ENCODE measurements at regions not wholly inside any gene's neighbourhood (a gene's known extent, or its start where the extent isn't known, plus 50 kb on each side); places are given as distances from the start of the nearest gene placed in this dataset.

DNA sequence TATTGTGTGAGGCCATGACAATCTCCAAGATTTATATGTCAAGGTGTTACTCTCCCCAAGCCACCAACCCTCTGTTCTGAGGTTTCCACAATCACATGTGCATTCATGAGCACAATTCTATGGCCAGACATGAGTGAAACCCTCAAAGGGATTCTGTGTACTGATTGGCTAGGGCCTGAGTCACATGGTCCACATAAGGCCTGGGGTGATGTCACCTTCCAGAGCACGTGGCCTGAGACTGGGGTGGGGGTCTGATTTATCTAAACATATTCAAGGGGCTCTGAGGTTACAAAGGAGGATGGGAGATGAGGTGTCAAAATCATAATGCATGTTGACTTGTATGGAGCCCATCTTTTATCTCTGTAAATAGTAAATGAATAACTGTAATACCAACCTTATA lies 1369.9 kb upstream of the TMEM132C start:
- Mint-ChIP-seq H3K4me3 (no peak overlapping the region), H3K27me3 (ENCODE audit: insufficient read depth) (peaks cover 2% of the 10 kb centered on the region; the same call in 1 of the 2 replicates), H3K27ac (no peak overlapping the region), H3K9me3 (peaks cover 11% of the 10 kb centered on the region; the same call in 1 of the 2 replicates), H3K4me1 (ENCODE audit: low read depth) (no peaks in the 10 kb centered on the region), H3K36me3 (ENCODE audit: low read depth) (no peaks in the 10 kb centered on the region)
- no peak for DNase-seq
- TF ChIP-seq, protein P1, sequence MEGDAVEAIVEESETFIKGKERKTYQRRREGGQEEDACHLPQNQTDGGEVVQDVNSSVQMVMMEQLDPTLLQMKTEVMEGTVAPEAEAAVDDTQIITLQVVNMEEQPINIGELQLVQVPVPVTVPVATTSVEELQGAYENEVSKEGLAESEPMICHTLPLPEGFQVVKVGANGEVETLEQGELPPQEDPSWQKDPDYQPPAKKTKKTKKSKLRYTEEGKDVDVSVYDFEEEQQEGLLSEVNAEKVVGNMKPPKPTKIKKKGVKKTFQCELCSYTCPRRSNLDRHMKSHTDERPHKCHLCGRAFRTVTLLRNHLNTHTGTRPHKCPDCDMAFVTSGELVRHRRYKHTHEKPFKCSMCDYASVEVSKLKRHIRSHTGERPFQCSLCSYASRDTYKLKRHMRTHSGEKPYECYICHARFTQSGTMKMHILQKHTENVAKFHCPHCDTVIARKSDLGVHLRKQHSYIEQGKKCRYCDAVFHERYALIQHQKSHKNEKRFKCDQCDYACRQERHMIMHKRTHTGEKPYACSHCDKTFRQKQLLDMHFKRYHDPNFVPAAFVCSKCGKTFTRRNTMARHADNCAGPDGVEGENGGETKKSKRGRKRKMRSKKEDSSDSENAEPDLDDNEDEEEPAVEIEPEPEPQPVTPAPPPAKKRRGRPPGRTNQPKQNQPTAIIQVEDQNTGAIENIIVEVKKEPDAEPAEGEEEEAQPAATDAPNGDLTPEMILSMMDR (IDR thresholded peaks at IDR 0.05), result no peak

DNA sequence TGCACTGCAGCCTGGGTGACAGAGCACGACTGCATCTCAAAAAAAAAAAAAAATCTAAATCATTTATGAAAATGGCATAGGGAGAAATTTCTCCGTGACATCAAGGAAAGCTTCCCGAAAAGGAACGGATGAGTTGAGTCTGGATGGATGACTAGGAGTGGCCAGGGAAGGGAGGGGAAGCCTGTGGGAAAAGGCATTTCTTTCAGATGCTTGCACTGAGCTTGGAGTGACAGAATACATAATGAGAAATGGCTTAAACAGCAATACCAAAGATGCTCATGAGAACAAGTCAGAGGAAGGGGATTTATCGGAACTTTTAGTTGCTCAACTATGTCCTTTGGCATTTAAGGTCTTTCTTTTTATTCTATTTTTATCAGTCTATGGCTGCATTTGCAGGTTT lies 1369.2 kb upstream of the TMEM132C start:
- no peak for DNase-seq
- H3K36me3 Mint-ChIP-seq (ENCODE audit: low read depth), result no peaks in the 10 kb centered on the region
- H3K4me1 Mint-ChIP-seq (ENCODE audit: low read depth), result no peaks in the 10 kb centered on the region
- H3K4me3 Mint-ChIP-seq, result no peak overlapping the region
- TF ChIP-seq, protein P1 (IDR thresholded peaks at IDR 0.05), result no peak
- H3K9me3 Mint-ChIP-seq, result peaks cover 10% of the 10 kb centered on the region; the same call in 1 of the 2 replicates
- no peak overlapping the region for H3K27ac Mint-ChIP-seq
- H3K27me3 Mint-ChIP-seq (ENCODE audit: insufficient read depth), result peaks cover 2% of the 10 kb centered on the region; the same call in 1 of the 2 replicates

DNA sequence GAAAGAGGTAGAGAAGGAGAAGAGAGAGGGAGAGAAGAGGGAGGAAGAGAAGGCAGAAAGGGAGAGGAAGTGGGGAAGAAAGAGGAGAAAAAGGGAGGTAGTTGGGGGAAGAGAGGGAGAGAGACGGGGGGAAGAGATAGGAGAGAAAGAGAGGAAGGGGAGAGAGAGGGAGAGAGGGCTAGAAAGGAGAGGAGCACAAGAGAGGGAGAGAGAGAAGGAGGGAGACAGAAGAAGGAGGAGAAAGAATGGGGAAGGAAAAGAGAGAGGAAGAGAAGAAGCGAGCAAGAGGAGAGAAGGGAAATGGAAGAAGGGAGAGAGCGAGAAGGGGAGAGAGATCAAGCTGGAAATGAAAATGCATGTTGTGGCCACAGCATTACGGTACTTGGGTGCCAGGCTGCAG lies 1368.4 kb upstream of the TMEM132C start:
- H3K36me3 Mint-ChIP-seq (ENCODE audit: low read depth), result no peaks in the 10 kb centered on the region

DNA sequence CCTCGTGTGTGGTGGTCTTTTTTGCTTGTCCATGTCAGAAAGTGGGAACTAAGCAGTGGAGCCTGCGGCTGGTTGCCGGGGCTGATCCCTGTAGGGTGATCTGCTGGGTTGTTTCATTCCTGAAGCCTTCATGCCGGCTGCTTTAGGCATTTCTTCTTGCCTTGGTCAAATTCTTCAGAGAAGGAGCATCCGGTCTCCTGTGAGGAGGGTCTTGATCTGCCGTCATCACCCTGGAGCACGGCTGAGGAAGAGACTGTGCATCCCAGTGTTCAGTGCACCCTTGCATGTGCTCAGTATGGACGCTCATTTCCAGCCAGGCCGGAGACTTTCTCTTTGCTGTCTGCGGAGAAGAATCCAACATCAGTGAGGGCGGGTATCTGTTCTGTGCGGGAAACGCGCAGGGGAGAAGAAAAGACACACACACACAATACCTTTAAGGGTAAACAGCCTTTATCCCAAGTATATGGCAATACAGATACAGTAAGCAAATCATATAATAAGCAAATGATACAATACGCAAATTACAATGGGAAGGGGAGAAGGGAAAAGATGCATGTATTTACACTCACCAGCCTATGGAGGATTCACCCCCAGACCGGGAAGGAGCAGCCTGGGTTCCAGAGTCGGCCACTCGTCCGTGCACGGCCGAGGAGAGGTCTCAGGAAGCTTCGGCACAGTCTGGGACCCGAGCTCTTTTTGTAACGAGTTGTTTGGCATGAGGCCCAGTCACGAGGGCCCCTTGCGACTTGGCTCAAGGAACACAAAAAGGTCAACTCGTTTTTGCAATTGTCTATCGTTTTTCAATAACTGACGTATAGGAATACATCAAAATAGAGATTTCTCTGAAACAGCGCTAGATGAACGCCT lies 1366.8 kb upstream of the TMEM132C start:
- Mint-ChIP-seq H3K36me3 (ENCODE audit: low read depth) (no peaks in the 10 kb centered on the region), H3K27ac (no peak overlapping the region), H3K4me1 (ENCODE audit: low read depth) (no peaks in the 10 kb centered on the region), H3K27me3 (ENCODE audit: insufficient read depth) (peaks cover 2% of the 10 kb centered on the region; the same call in 1 of the 2 replicates), H3K4me3 (no peak overlapping the region), H3K9me3 (peaks cover 10% of the 10 kb centered on the region; the same call in 1 of the 2 replicates)
- no peak for DNase-seq
- TF ChIP-seq, protein P1 (IDR thresholded peaks at IDR 0.05), result no peak

More for the DNA sequence above, 1368.4 kb upstream of the TMEM132C start:
- TF ChIP-seq, protein P1 (IDR thresholded peaks at IDR 0.05), result no peak
- no peak overlapping the region for H3K4me3 Mint-ChIP-seq
- no peak for DNase-seq
- no peaks in the 10 kb centered on the region for H3K4me1 Mint-ChIP-seq (ENCODE audit: low read depth)
- peaks cover 2% of the 10 kb centered on the region; the same call in 1 of the 2 replicates for H3K27me3 Mint-ChIP-seq (ENCODE audit: insufficient read depth)
- H3K27ac Mint-ChIP-seq, result no peak overlapping the region
- peaks cover 10% of the 10 kb centered on the region; the same call in 1 of the 2 replicates for H3K9me3 Mint-ChIP-seq

DNA sequence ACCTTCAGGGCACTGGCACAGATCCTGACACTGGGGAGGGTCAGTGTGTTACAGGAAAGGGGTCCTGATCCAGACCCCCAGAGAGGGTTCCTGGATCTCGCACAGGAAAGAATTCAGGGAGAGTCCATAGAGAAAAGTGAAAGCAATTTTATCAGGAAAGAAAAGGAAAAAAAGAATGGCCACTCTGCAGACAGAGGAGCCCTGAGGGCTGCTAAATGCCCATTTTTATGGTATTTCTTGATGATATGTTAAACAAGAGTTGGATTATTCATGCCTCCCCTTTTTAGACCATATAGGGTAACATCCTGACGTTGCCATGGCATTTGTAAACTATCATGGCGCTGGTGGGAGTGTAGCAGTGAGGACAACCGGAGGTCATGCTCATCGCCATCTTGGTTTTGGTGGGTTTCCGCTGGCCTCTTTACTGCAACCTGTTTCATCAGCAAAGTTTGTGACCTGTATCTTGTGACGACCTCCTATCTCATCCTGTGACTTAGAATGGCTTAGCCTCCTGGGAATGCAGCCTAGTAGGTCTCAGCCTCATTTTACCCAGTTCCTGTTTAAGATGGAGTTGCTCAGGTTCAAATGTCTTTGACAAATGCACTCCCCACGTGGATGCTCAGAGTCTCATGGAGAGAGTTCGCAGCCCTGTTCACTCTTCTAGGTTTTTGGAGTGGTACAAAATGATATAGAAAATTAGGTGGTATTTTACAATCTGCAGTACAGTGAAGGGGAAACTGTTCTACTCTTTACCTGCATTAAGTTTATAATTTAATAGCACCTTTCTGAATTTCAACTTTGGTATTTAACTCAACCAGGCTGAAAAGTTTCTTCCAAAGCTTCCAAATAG lies 1363.7 kb upstream of the TMEM132C start:
- Mint-ChIP-seq H3K27ac (no peak overlapping the region), H3K36me3 (ENCODE audit: low read depth) (no peaks in the 10 kb centered on the region), H3K27me3 (ENCODE audit: insufficient read depth) (peaks cover 2% of the 10 kb centered on the region; the same call in 1 of the 2 replicates), H3K9me3 (peaks cover 8% of the 10 kb centered on the region; the same call in 1 of the 2 replicates), H3K4me3 (no peak overlapping the region), H3K4me1 (ENCODE audit: low read depth) (no peaks in the 10 kb centered on the region)
- DNase-seq, result no peak
- TF ChIP-seq, protein P1 (IDR thresholded peaks at IDR 0.05), result no peak
